Activated CD4-positive, alpha-beta T cell treated with anti-CD3 and anti-CD28 coated beads for 24 hours (primary cell): ENCODE measurements at regions not wholly inside any gene's neighbourhood (a gene's known extent, or its start where the extent isn't known, plus 50 kb on each side); places are given as distances from the start of the nearest gene placed in this dataset.
"Not testable (repeated sequence)": the region's sequence is repeated elsewhere in the genome, so short reads cannot be mapped to it uniquely, and the experiment has no call there.

Experiments used
- DNase-seq, 2 donors: peaks; one replicate each; pipeline ENCODE4 v3.0.0-alpha.2; 2020; ENCODE audit warnings: low read depth in 2 of 2

- no peak for DNase-seq
Observed at GRCh38 chr3:187997946-187998561, 155.9 kb upstream of the LPP start.

GRCh38 chr3:187998611-187999010 lies 155.3 kb upstream of the LPP start:
- DNase-seq: no peak

GRCh38 chr3:187999821-188000220 lies 154.1 kb upstream of the LPP start:
- DNase-seq: no peak

GRCh38 chr3:188000361-188000861 lies 153.5 kb upstream of the LPP start:
- no peak for DNase-seq

GRCh38 chr3:188001093-188001492 lies 152.9 kb upstream of the LPP start:
- DNase-seq: no peak

GRCh38 chr3:188001926-188002325 lies 152.0 kb upstream of the LPP start:
- DNase-seq: no peak

- DNase-seq: no peak
Observed at GRCh38 chr3:188002626-188003138, 151.3 kb upstream of the LPP start.

GRCh38 chr3:188003188-188004171 lies 150.5 kb upstream of the LPP start:
- DNase-seq: no peak

- no peak for DNase-seq
Observed at GRCh38 chr3:188006726-188007393, 147.1 kb upstream of the LPP start.

GRCh38 chr3:188007897-188008296 lies 146.1 kb upstream of the LPP start:
- DNase-seq: no peak

GRCh38 chr3:188008582-188009213 lies 145.3 kb upstream of the LPP start:
- no peak for DNase-seq

GRCh38 chr3:188010478-188010877 lies 143.5 kb upstream of the LPP start:
- no peak for DNase-seq

- DNase-seq: no peak
Observed at GRCh38 chr3:188019727-188020126, 134.2 kb upstream of the LPP start.

GRCh38 chr3:188021041-188021440 lies 132.9 kb upstream of the LPP start:
- no peak for DNase-seq

- no peak for DNase-seq
Observed at GRCh38 chr3:188021502-188022040, 132.4 kb upstream of the LPP start.

GRCh38 chr3:188022902-188023301 lies 131.1 kb upstream of the LPP start:
- not testable (repeated sequence) for DNase-seq

GRCh38 chr3:188025555-188025954 lies 128.4 kb upstream of the LPP start:
- DNase-seq: no peak

- DNase-seq: no peak
Observed at GRCh38 chr3:188026191-188026968, 127.6 kb upstream of the LPP start.

- DNase-seq: no peak
Observed at GRCh38 chr3:188031121-188031520, 122.8 kb upstream of the LPP start.

GRCh38 chr3:188034989-188035388 lies 119.0 kb upstream of the LPP start:
- no peak for DNase-seq
